ENCODE measurements at regions not wholly inside any gene's neighbourhood (a gene's known extent, or its start where the extent isn't known, plus 50 kb on each side); places are given as distances from the start of the nearest gene placed in this dataset.

DNA sequence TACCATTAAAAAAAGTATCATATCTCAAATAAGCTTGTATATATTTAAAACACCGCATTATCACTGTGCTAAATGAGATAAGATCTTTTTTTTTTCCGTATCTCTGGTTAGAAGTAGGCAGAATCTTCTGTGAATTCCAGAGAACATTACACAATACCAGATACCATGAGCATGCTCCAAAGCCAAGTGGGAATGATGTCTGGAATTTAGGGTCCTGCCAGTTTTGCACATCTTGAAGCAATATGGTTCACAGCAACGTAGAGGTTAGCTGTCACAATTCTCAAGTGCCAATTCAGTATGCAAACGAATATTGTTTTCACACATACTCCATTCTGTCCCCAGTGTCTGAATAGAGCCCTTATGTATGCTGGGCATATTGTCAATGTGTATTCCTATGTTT is 127.5 kb upstream of the NEIL3 start:
- TF ChIP-seq, protein P1, sequence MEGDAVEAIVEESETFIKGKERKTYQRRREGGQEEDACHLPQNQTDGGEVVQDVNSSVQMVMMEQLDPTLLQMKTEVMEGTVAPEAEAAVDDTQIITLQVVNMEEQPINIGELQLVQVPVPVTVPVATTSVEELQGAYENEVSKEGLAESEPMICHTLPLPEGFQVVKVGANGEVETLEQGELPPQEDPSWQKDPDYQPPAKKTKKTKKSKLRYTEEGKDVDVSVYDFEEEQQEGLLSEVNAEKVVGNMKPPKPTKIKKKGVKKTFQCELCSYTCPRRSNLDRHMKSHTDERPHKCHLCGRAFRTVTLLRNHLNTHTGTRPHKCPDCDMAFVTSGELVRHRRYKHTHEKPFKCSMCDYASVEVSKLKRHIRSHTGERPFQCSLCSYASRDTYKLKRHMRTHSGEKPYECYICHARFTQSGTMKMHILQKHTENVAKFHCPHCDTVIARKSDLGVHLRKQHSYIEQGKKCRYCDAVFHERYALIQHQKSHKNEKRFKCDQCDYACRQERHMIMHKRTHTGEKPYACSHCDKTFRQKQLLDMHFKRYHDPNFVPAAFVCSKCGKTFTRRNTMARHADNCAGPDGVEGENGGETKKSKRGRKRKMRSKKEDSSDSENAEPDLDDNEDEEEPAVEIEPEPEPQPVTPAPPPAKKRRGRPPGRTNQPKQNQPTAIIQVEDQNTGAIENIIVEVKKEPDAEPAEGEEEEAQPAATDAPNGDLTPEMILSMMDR (IDR thresholded peaks at IDR 0.05): no peak
- no peaks in the 10 kb centered on the region for H3K36me3 ChIP-seq
- ATAC-seq (no peak), DNase-seq (no peak)
- no peak overlapping the region for H3K4me3 ChIP-seq
- intact Hi-C loops (cut with DNase I): no loop called here
- no peaks in the 10 kb centered on the region for H3K9me3 ChIP-seq
- H3K27me3 ChIP-seq: no peaks in the 10 kb centered on the region
- H3K4me1 ChIP-seq: peaks cover 6% of the 10 kb centered on the region
- H3K27ac ChIP-seq: no peak overlapping the region

DNA sequence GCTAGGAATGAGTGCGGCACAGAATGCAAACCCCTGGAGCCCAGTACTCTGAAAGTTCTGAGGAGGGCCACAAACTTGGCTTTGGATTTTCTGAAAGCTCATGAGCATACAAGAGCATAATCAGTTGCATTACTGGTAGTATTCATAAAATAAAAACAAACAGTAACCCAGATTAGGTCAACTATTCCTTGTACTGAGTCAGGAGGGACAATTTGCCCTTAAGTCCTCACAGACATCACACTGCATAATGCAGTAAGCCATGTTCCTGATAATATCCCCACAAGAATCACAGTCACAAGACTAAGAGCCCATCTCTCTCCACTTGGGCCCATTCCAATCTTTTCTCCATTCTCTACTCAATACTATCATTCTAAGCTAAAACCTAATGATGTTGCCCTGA is 126.9 kb upstream of the NEIL3 start:
- TF ChIP-seq, protein P1 (IDR thresholded peaks at IDR 0.05): no peak
- DNase-seq: no peak
- intact Hi-C loops (cut with DNase I): no loop called here

DNA sequence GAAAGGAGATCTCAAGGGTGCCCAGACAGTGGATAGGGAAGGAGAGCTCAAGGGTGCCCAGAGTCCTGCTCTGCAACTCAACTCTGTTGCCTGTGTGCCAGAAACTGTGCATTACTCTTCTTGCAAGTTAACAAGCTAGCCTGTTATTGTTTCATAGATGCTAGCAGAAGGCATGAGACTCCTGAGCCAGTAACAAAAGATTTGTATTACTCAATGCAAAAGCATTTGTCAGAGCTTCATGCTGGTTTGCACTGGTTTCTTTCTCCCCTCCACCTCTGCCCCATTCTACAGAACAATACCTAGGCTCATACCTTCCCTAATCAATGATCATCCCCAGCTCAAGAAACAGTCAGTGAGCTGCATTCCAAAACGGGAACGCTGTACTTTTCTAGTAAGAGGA is 124.5 kb upstream of the NEIL3 start:
- intact Hi-C loops (cut with DNase I): no loop called here
- TF ChIP-seq, protein P1 (IDR thresholded peaks at IDR 0.05): no peak
- H3K27me3 ChIP-seq: no peaks in the 10 kb centered on the region
- DNase-seq: no peak
- no peaks in the 10 kb centered on the region for H3K9me3 ChIP-seq
- H3K36me3 ChIP-seq: no peaks in the 10 kb centered on the region
- H3K27ac ChIP-seq: no peak overlapping the region
- H3K4me1 ChIP-seq: peaks cover 6% of the 10 kb centered on the region
- H3K4me3 ChIP-seq: no peak overlapping the region
- no peak for ATAC-seq

More for the DNA sequence above, 126.9 kb upstream of the NEIL3 start:
- no peak for ATAC-seq
- H3K36me3 ChIP-seq: no peaks in the 10 kb centered on the region
- H3K27ac ChIP-seq: no peak overlapping the region
- H3K4me1 ChIP-seq: peaks cover 6% of the 10 kb centered on the region
- H3K4me3 ChIP-seq: no peak overlapping the region
- H3K27me3 ChIP-seq: no peaks in the 10 kb centered on the region
- H3K9me3 ChIP-seq: no peaks in the 10 kb centered on the region

DNA sequence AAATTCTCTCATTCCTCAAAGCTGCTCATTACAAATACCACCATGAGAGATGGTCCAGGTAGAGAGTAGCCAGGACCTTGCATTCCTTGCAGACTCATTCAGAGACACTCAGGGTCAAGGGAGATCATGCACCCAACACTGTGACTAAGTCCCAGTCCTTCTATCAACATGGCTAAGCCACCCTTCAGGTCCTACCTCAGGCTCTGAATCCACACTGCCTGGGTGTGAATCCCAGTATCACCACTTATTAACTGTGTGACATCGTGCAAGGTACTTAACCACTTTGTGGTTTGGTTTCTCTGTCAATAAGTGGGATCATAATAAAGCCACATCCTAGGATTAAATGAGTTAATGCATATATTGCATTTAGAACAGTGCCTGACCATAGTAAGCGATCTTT is 124.1 kb upstream of the NEIL3 start:
- Histone ChIP-seq H3K36me3 (no peaks in the 10 kb centered on the region), H3K4me3 (no peak overlapping the region), H3K4me1 (peaks cover 6% of the 10 kb centered on the region), H3K27ac (no peak overlapping the region), H3K27me3 (no peaks in the 10 kb centered on the region), H3K9me3 (no peaks in the 10 kb centered on the region)
- ATAC-seq (no peak), DNase-seq (no peak)
- TF ChIP-seq, protein P1 (IDR thresholded peaks at IDR 0.05): no peak
- intact Hi-C loops (cut with DNase I): no loop called here

DNA sequence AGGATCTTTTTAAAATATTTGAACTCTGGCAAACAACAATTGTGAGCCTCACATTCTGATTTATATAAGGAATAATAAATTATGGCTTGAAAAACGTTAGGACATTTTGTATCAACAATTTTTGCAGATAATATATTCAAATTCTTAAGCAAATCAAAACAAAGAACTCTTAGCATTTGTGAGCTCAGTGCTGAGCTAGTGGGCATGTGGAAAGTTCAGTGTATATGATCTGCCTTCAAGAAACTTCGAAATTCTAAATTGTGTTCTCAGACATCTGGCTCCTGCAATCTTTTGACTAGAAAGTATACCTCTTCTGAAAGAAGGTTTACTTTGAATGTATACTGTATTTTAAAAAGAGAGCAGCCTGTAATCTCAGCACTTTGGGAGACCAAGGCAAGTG is 122.3 kb upstream of the NEIL3 start:
- DNase-seq: no peak
- ATAC-seq: no peak
- Histone ChIP-seq H3K27me3 (no peaks in the 10 kb centered on the region), H3K36me3 (no peaks in the 10 kb centered on the region), H3K4me1 (no peaks in the 10 kb centered on the region), H3K27ac (no peak overlapping the region), H3K9me3 (no peaks in the 10 kb centered on the region), H3K4me3 (no peak overlapping the region)
- TF ChIP-seq, protein P1 (IDR thresholded peaks at IDR 0.05): no peak
- intact Hi-C loops (cut with DNase I): no loop called here

DNA sequence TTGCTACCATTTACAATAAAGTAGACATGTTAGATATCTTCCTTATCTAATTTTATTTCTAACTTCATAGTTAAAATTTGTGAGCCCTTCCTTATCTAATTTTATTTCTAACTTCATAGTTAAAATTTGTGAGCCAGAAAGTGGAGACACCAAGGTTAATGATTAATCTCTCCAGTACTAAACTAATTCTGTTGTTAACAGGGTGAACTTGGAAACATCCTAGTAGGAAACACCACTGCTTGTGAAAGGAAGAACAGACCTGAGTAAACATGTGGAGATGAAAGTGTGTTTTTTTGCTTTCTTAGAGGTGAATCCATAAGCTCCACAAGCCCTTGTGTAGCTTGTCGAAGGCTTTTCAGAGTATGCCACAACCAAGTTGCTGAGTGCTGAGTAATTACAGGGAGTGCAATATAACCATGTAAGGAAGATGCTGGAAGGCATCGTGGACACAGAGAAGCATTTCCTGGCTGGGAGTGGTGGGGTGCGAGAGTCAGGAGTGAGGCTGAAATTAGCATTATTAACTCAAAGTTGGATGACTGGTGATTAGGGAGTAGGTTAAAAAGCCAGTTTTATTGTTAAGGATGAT is 118.6 kb upstream of the NEIL3 start:
- TF ChIP-seq, protein P1 (IDR thresholded peaks at IDR 0.05): no peak
- Histone ChIP-seq H3K9me3 (no peaks in the 10 kb centered on the region), H3K4me3 (no peak overlapping the region), H3K4me1 (no peaks in the 10 kb centered on the region), H3K27me3 (no peaks in the 10 kb centered on the region), H3K36me3 (no peaks in the 10 kb centered on the region), H3K27ac (no peak overlapping the region)
- ATAC-seq: no peak
- DNase-seq: no peak
- intact Hi-C loops (cut with DNase I): no loop called here

Data from upper lobe of right lung (tissue), 1 donor.